HepG2 (cell line): ENCODE measurements at regions not wholly inside any gene's neighbourhood (a gene's known extent, or its start where the extent isn't known, plus 50 kb on each side); places are given as distances from the start of the nearest gene placed in this dataset.
"Not testable (repeated sequence)": the region's sequence is repeated elsewhere in the genome, so short reads cannot be mapped to it uniquely, and the experiment has no call there.

Source experiments
- ATAC-seq: fragments of 200-7000 bp; cut with Tn5 transposase; 3 replicates; pipeline ENCODE4 v1.9.1; 2020; ENCODE audit warnings: mild to moderate bottlenecking, moderate library complexity
- BruUV-seq: library from RNA; stranded (reverse); fragments of 400-500 nt; replicated peaks from 2 replicates; lab custom pipeline; 2021; lab: Mats Ljungman, UMichigan
- CTCF ChIA-PET: fragments of 300-600 bp; formaldehyde crosslinking; extraction: SDS; loops from one replicate; lab custom pipeline; 2021; ENCODE audit warnings: low total read pairs, inconsistent platforms, low intra/inter-chr PET ratio; lab: Yijun Ruan, JAX
- POLR2A ChIA-PET: fragments of 350-600 bp; sonication (Branson Sonifier 250); formaldehyde crosslinking; loops from one replicate; lab custom pipeline; 2020; ENCODE audit warnings: antibody characterized with exemption, inconsistent platforms; lab: Yijun Ruan, JAX
- DNase-seq: peaks from one replicate; pipeline ENCODE4 v3.0.0-alpha.2; 2015; ENCODE audit warnings: low spot score
- FAIRE-seq: peaks from 3 replicates; lab custom pipeline; 2011; peaks lifted over from hg19 to GRCh38; lab: Jason Lieb, UNC
- H2AFZ ChIP-seq: one replicate; pipeline ENCODE4 v1.6.1; 2011; ENCODE audit warnings: low read length, inconsistent platforms
- H3K27ac ChIP-seq: fragments of 300-600 bp; 3 replicates; pipeline ENCODE4 v1.8.0; 2011; ENCODE audit warnings: mixed run types, mild to moderate bottlenecking, mixed read lengths, low read length, inconsistent platforms; ENCODE audit not compliant: insufficient read depth; ENCODE audit errors: extremely low read length
- H3K27me3 ChIP-seq, 2 experiments: fragments of 200-600 bp in 1 of 2; 2 replicates in 1 of 2; 3 replicates in 1 of 2; pipeline versions ENCODE4 v1.6.0 to v1.8.0; 2011; ENCODE audit warnings: low read length in 2 of 2, mild to moderate bottlenecking in 2 of 2, moderate library complexity in 2 of 2, inconsistent platforms in 1 of 2; ENCODE audit not compliant: insufficient read depth in 2 of 2, control insufficient read depth in 1 of 2
- H3K36me3 ChIP-seq, 2 experiments: fragments of 200-600 bp in 1 of 2; replicated peaks in 1 of 2; 2 replicates in 1 of 2; 3 replicates in 1 of 2; pipeline versions ENCODE4 v1.5.1 to v1.8.0; 2011; ENCODE audit warnings: low read length in 2 of 2, inconsistent platforms in 1 of 2; ENCODE audit not compliant: insufficient read depth in 2 of 2, control insufficient read depth in 1 of 2
- H3K4me1 ChIP-seq: 2 replicates; pipeline ENCODE4 v1.5.1; 2012; ENCODE audit warnings: low read length, inconsistent platforms; ENCODE audit not compliant: insufficient read depth
- H3K4me2 ChIP-seq: 2 replicates; pipeline ENCODE4 v1.6.0; 2011; ENCODE audit warnings: low read depth, low read length, inconsistent platforms
- H3K4me3 ChIP-seq, 3 experiments: fragments of 200-600 bp in 1 of 3; sonication (generic), shearing (Covaris generic) in 1 of 3; replicated peaks in 1 of 3; 2 replicates each; pipeline ENCODE4 v1.5.1; 2011 to 2016; ENCODE audit warnings: low read length in 3 of 3, inconsistent platforms in 2 of 3, low read depth in 2 of 3, mild to moderate bottlenecking in 2 of 3, control low read depth in 1 of 3, mixed read lengths in 1 of 3; ENCODE audit not compliant: insufficient read depth in 1 of 3
- H3K79me2 ChIP-seq: one replicate; pipeline ENCODE4 v1.6.1; 2011; ENCODE audit warnings: low read length, inconsistent platforms; ENCODE audit not compliant: insufficient read depth
- H3K9ac ChIP-seq: 2 replicates; pipeline ENCODE4 v1.6.0; 2011; ENCODE audit warnings: mild to moderate bottlenecking, low read depth, low read length, inconsistent platforms; ENCODE audit not compliant: insufficient read depth
- H3K9me3 ChIP-seq: 2 replicates; pipeline ENCODE4 v1.5.1; 2012; ENCODE audit warnings: mild to moderate bottlenecking, low read length
- H4K20me1 ChIP-seq: 2 replicates; pipeline ENCODE4 v1.6.0; 2011; ENCODE audit warnings: inconsistent platforms, mild to moderate bottlenecking, low read length, moderate library complexity; ENCODE audit not compliant: insufficient read depth
- CHD4 ChIP-seq: fragments of 200-600 bp; sonication (generic); IDR thresholded peaks from 2 replicates; pipeline ENCODE4 v1.7.0; 2017; ENCODE audit warnings: mild to moderate bottlenecking, low read length, borderline replicate concordance
- CTCF ChIP-seq: sonication (generic); formaldehyde crosslinking; IDR thresholded peaks from 2 replicates; pipeline ENCODE4 v1.5.0; 2020; ENCODE audit warnings: mild to moderate bottlenecking, missing genetic modification reagents, moderate library complexity
- ELF3 ChIP-seq: IDR thresholded peaks from 2 replicates; pipeline ENCODE4 v1.6.1; 2016; ENCODE audit warnings: missing genetic modification reagents, missing compliant biosample characterization
- HDAC1 ChIP-seq: sonication (generic); formaldehyde crosslinking; IDR thresholded peaks from 2 replicates; pipeline ENCODE4 v1.5.1; 2020; ENCODE audit warnings: mild to moderate bottlenecking, missing genetic modification reagents
- KMT2A ChIP-seq: sonication (generic); formaldehyde crosslinking; IDR thresholded peaks from 2 replicates; pipeline ENCODE4 v1.4.0; 2020; ENCODE audit warnings: missing genetic modification reagents
- LCORL ChIP-seq, 2 experiments: fragments of 450-650 bp in 1 of 2; sonication (generic) in 1 of 2; formaldehyde crosslinking in 1 of 2; IDR thresholded peaks; 2 replicates each; pipeline versions ENCODE4 v1.5.0 to v1.6.1; 2017 to 2020; ENCODE audit warnings: antibody characterized with exemption in 1 of 2, missing genetic modification reagents in 1 of 2
- MIXL1 ChIP-seq: IDR thresholded peaks from 2 replicates; pipeline ENCODE4 v1.6.1; 2016
- NR2F6 ChIP-seq, 2 experiments: IDR thresholded peaks; 2 replicates each; pipeline ENCODE4 v1.6.1; 2016; ENCODE audit warnings: antibody characterized with exemption in 1 of 2, mild to moderate bottlenecking in 1 of 2
- NRL ChIP-seq: sonication (generic); formaldehyde crosslinking; IDR thresholded peaks from 2 replicates; pipeline ENCODE4 v1.5.0; 2020; ENCODE audit warnings: missing genetic modification reagents, mild to moderate bottlenecking, moderate library complexity, borderline replicate concordance
- RARA ChIP-seq: IDR thresholded peaks from 2 replicates; pipeline ENCODE4 v1.6.1; 2016; ENCODE audit warnings: missing genetic modification reagents, missing compliant biosample characterization
- RBM22 ChIP-seq: fragments of 200-400 bp; formaldehyde crosslinking; optimal IDR thresholded peaks from 2 replicates; pipeline ENCODE3; 2017; ENCODE audit warnings: mild to moderate bottlenecking, low read length, moderate library complexity
- SAFB2 ChIP-seq: sonication (generic); formaldehyde crosslinking; IDR thresholded peaks from 2 replicates; pipeline ENCODE4 v1.5.1; 2020; ENCODE audit warnings: missing genetic modification reagents, low read depth, mild to moderate bottlenecking, borderline replicate concordance
- SMC3 ChIP-seq: IDR thresholded peaks from 2 replicates; pipeline ENCODE4 v1.6.1; 2011; ENCODE audit warnings: low read length, improper control_type of control experiment
- SOX13 ChIP-seq, 3 experiments: fragments of 450-650 bp in 1 of 3; sonication (generic) in 1 of 3; formaldehyde crosslinking in 1 of 3; IDR thresholded peaks in 2 of 3; conservative IDR thresholded peaks in 1 of 3; 2 replicates each; pipeline versions ENCODE4 v1.5.0 to v1.6.1; 2016 to 2020; ENCODE audit warnings: antibody characterized with exemption in 1 of 3, mild to moderate bottlenecking in 1 of 3, missing compliant biosample characterization in 1 of 3, missing genetic modification reagents in 1 of 3, moderate library complexity in 1 of 3
- STAG1 ChIP-seq: sonication (generic); formaldehyde crosslinking; IDR thresholded peaks from 2 replicates; pipeline ENCODE4 v1.4.0; 2020; ENCODE audit warnings: missing genetic modification reagents
- TCF7L2 ChIP-seq: IDR thresholded peaks from 2 replicates; pipeline ENCODE4 v1.6.1; 2011; ENCODE audit warnings: mild to moderate bottlenecking, low read depth, low read length, moderate library complexity
- THYN1 ChIP-seq: sonication (generic); formaldehyde crosslinking; IDR thresholded peaks from 2 replicates; pipeline ENCODE4 v1.8.1; 2023; ENCODE audit warnings: low read depth, mild to moderate bottlenecking, moderate library complexity, missing genetic modification reagents, borderline replicate concordance
- ZMYM4 ChIP-seq: sonication (generic); formaldehyde crosslinking; IDR thresholded peaks from 2 replicates; pipeline ENCODE4 v1.8.1; 2023; ENCODE audit warnings: mild to moderate bottlenecking, missing genetic modification reagents
- ZNF331 ChIP-seq: sonication (generic); formaldehyde crosslinking; IDR thresholded peaks from 2 replicates; pipeline ENCODE4 v1.4.0; 2020; ENCODE audit warnings: missing genetic modification reagents
- ZSCAN29 ChIP-seq: sonication (generic); formaldehyde crosslinking; conservative IDR thresholded peaks from 2 replicates; pipeline ENCODE4 v1.4.0; 2020; ENCODE audit warnings: mild to moderate bottlenecking, missing genetic modification reagents
- WGBS: methylation state at CpG from one replicate; pipeline ENCODE4 v1.1.6; 2017; ENCODE audit warnings: low lambda C conversion rate; 5-methylcytosine and 5-hydroxymethylcytosine counted together
- in situ Hi-C: cut with HindIII; loops from 2 replicates; pipeline ENCODE4 v1.10.0; 2017; ENCODE audit warnings: low pct_unique_long_range_greater_than_20kb; ENCODE audit not compliant: extremely low pct_ligation_motif_present
- intact Hi-C: fragments of 100-400 bp; cut with micrococcal nuclease; formaldehyde crosslinking; loops from one replicate; pipeline ENCODE4 v1.10.0; 2022; ENCODE audit not compliant: unreplicated experiment

GRCh38 chr10:45229823-45230222, 85.6 kb downstream of the OR13A1 start:
- intact Hi-C loops, result no loop called here

GRCh38 chr10:45235260-45235769, 80.1 kb downstream of the OR13A1 start:
- ATAC-seq, result peak; percentile 96
- H4K20me1 ChIP-seq; H3K9me3 ChIP-seq; H3K9ac ChIP-seq; H3K4me1 ChIP-seq; H2AFZ ChIP-seq; BruUV-seq; H3K27ac ChIP-seq; H3K79me2 ChIP-seq; H3K4me3 ChIP-seq; H3K36me3 ChIP-seq; POLR2A ChIA-PET; TF ChIP-seq LCORL, NR2F6, SOX13 (IDR thresholded peaks at IDR 0.05): not testable (repeated sequence)
- WGBS, result 15% methylated on average over 11 of the region's 13 CpGs
- in situ Hi-C loops (loop anchor here (10.0 to 25.0 kb wide), 3 partner anchors 209 to 427 kb away; partner anchors contain the start of genes ZFAND4 and ZNF22), intact Hi-C loops (loop anchor here (2.0 kb wide), 2 partner anchors 227 to 437 kb away; partner anchors contain the start of gene ZFAND4)
- CTCF ChIA-PET, result interaction anchor here (1.0 kb wide), 1 partner anchor 303 kb away, joined by 3 read pairs; no protein-coding TSS in a partner anchor
- peak; percentile 80 for DNase-seq
- Histone ChIP-seq H3K27me3 (peaks cover 0 to 13% of the 10 kb centered on the region in 2 experiments; a peak in 3 of 5 replicates), H3K4me2 (peak overlapping the region; percentile 39; the same call in 1 of the 2 replicates)
- FAIRE-seq, result peak; percentile 90
- TF ChIP-seq CHD4 (peak; percentile 51; the same call in 1 of the 2 replicates), LCORL (CRISPR knock-in tag; IDR thresholded peaks at IDR 0.05) (0 out of 2 replicates have a peak, but pooled peaks have one; percentile 22), ZMYM4 (CRISPR knock-in tag) (peak; percentile 46; the same call in 1 of the 2 replicates), MIXL1 (CRISPR knock-in tag) (peak; percentile 68; the same call in 1 of the 2 replicates), STAG1 (CRISPR knock-in tag) (peak; percentile 88), CTCF (CRISPR knock-in tag) (peak; percentile 78), ELF3 (peak; percentile 34; the same call in 1 of the 2 replicates), SMC3 (peak; percentile 75), ZNF331 (CRISPR knock-in tag) (peak; percentile 33; the same call in 1 of the 2 replicates), NR2F6 (CRISPR knock-in tag; IDR thresholded peaks at IDR 0.05) (peak; percentile 46; the same call in 1 of the 2 replicates), HDAC1 (CRISPR knock-in tag) (0 out of 2 replicates have a peak, but pooled peaks have one; percentile 22), SOX13 (CRISPR knock-in tag; conservative IDR thresholded peaks at IDR 0.05 in 1 of 2, IDR thresholded peaks at IDR 0.05 in 1 of 2) (0 out of 4 replicates have a peak, but pooled peaks of 1 of the 2 experiments have one; percentile 6), ZSCAN29 (0 out of 2 replicates have a peak, but pooled peaks have one; percentile 33), RARA (peak; percentile 22; the same call in 1 of the 2 replicates)

More at GRCh38 chr10:45229823-45230222, 85.6 kb downstream of the OR13A1 start:
- in situ Hi-C loops, result loop anchor here (10.0 to 25.0 kb wide), 3 partner anchors 215 to 432 kb away; partner anchors contain the start of genes ZFAND4 and ZNF22
- TF ChIP-seq TCF7L2 (no peak), NRL (CRISPR knock-in tag) (no peak), RBM22 (no peak), KMT2A (CRISPR knock-in tag) (no peak), THYN1 (CRISPR knock-in tag) (no peak), SAFB2 (CRISPR knock-in tag) (no peak)
- no peaks in the 10 kb centered on the region; a peak in 2 of 5 replicates for H3K27me3 ChIP-seq
- H3K36me3 ChIP-seq, result no peaks in the 10 kb centered on the region
- no peak for FAIRE-seq
- BruUV-seq, result no TSS peak
- DNase-seq, result no peak
- no peaks in the 10 kb centered on the region for H3K79me2 ChIP-seq
- H2AFZ ChIP-seq, result no peak overlapping the region
- H3K9me3 ChIP-seq, result peaks cover 16% of the 10 kb centered on the region
- WGBS, result 0% methylated on average over 1 of the region's 1 CpG
- H3K4me3 ChIP-seq, result no peak overlapping the region
- ChIA-PET CTCF (no interaction called here), POLR2A (no interaction called here)
- H4K20me1 ChIP-seq, result no peaks in the 10 kb centered on the region
- no peak overlapping the region for H3K4me2 ChIP-seq
- H3K27ac ChIP-seq, result no peak overlapping the region
- H3K9ac ChIP-seq, result no peak overlapping the region
- no peak for ATAC-seq
- H3K4me1 ChIP-seq, result no peaks in the 10 kb centered on the region
